ENCODE measurements at regions not wholly inside any gene's neighbourhood (a gene's known extent, or its start where the extent isn't known, plus 50 kb on each side); places are given as distances from the start of the nearest gene placed in this dataset.

DNA sequence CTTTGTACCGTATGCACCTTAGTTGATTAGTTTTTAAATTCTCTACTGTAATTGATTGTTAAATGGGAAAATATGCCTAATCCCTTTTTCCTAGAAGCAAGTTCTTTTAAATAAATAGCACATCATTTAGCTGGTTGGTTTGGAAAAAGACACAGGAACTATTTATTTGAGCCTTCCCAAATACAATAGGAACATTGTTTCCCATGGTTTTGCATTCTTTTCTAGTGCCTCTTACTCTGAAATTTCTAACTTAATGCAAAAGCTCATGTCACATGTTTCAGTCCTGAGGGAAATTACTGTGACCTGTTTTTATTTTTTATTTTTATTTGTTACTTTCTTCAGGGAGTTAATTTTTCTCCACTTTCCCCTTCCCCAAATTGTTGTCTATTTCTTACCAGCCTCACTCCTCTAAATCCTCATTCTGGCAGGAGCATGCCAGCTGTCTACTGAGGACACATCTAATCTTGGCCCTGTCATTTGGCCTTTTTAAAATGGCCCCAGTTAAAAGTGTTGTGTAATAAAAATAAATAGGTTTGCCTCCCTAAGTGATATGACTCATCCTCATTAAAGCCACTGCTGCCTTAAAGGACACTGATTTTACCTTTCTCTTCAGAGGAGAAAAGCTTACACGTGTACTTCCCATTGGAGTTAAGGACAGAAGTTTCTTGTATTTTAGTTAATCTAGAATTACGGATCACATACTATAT, 94.5 kb downstream of the PPP1R3A start:
- no peak for TF ChIP-seq CTCF (IDR thresholded peaks at IDR 0.05)
- no peak for TF ChIP-seq POLR2A (IDR thresholded peaks at IDR 0.05)
- TF ChIP-seq POLR2AphosphoS5 (IDR thresholded peaks at IDR 0.05) = no peak

Data from transverse colon (tissue), 4 donors.